Colonic mucosa (tissue), 4 donors: ENCODE measurements at regions not wholly inside any gene's neighbourhood (a gene's known extent, or its start where the extent isn't known, plus 50 kb on each side); places are given as distances from the start of the nearest gene placed in this dataset.

Experiments used
- DNase-seq: peaks from one replicate; pipeline ENCODE4 v3.0.0-alpha.2; 2020
- H3K27ac ChIP-seq: fragments of 200-600 bp; one replicate; pipeline ENCODE4 v1.8.0; 2021
- H3K27me3 ChIP-seq: fragments of 200-600 bp; one replicate; pipeline ENCODE4 v1.8.0; 2021
- H3K36me3 ChIP-seq: fragments of 200-600 bp; one replicate; pipeline ENCODE4 v1.8.0; 2021
- H3K4me1 ChIP-seq: fragments of 200-600 bp; one replicate; pipeline ENCODE4 v1.8.0; 2021; ENCODE audit warnings: mild to moderate bottlenecking
- H3K4me3 ChIP-seq: fragments of 200-600 bp; one replicate; pipeline ENCODE4 v1.8.0; 2021
- H3K9ac ChIP-seq, 2 donors: one replicate each; pipeline ENCODE4 v1.7.0; 2013; ENCODE audit warnings: control low read depth in 2 of 2, low read depth in 2 of 2, low read length in 2 of 2
- H3K9me3 ChIP-seq: fragments of 200-600 bp; one replicate; pipeline ENCODE4 v1.8.0; 2021
- intact Hi-C: fragments of 100-400 bp; cut with DNase I; formaldehyde crosslinking; loops from one replicate; pipeline ENCODE4 v1.14.1; 2022
- TF ChIP-seq, protein P1 (sequence below): fragments of 200-600 bp; IDR thresholded peaks from one replicate; pipeline ENCODE4 v1.8.0; 2022; ENCODE audit warnings: antibody characterized with exemption, mild to moderate bottlenecking
- donor health status: healthy.
- donor health status: DM: no; HTN: no; CAD: no.
- donor health status: DM: no; HTN: no; CAD: no.

GRCh38 chr22:49192180-49192856 lies 635.4 kb downstream of the BRD1 start:
- no peak overlapping the region for H3K4me3 ChIP-seq
- intact Hi-C loops, result no loop called here
- DNase-seq, result no peak
- H3K4me1 ChIP-seq, result no peaks in the 10 kb centered on the region
- H3K27me3 ChIP-seq, result no peaks in the 10 kb centered on the region
- no peaks in the 10 kb centered on the region for H3K9me3 ChIP-seq
- H3K27ac ChIP-seq, result no peak overlapping the region
- H3K9ac ChIP-seq, result no peak overlapping the region
- no peaks in the 10 kb centered on the region for H3K36me3 ChIP-seq
- TF ChIP-seq, protein P1, sequence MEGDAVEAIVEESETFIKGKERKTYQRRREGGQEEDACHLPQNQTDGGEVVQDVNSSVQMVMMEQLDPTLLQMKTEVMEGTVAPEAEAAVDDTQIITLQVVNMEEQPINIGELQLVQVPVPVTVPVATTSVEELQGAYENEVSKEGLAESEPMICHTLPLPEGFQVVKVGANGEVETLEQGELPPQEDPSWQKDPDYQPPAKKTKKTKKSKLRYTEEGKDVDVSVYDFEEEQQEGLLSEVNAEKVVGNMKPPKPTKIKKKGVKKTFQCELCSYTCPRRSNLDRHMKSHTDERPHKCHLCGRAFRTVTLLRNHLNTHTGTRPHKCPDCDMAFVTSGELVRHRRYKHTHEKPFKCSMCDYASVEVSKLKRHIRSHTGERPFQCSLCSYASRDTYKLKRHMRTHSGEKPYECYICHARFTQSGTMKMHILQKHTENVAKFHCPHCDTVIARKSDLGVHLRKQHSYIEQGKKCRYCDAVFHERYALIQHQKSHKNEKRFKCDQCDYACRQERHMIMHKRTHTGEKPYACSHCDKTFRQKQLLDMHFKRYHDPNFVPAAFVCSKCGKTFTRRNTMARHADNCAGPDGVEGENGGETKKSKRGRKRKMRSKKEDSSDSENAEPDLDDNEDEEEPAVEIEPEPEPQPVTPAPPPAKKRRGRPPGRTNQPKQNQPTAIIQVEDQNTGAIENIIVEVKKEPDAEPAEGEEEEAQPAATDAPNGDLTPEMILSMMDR, result no peak

DNA sequence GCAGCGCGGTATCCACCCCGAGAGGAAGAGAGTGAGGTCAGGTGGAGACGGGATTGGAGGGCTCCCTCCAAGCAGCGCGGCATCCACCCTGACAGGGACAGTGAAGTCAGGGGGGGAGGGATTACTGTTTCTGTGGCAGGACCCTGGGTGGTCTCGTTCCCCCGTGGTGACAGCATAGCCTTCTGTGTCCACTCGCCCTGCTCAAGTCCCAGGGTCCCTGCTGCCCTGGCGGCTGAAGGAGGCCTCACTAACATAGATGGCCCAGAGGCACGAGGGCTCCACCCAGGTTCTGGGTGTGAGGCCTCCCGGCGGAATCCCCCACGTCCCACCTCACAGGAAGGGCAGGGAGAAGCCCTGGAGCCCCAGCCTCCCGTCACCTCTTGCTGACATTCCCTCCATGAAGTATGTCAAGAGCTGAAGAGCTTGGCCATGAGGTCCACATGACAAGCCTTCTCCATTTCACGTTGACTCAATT lies 636.1 kb downstream of the BRD1 start:
- TF ChIP-seq, protein P1, result no peak
- Histone ChIP-seq H3K27ac (no peak overlapping the region), H3K27me3 (no peaks in the 10 kb centered on the region), H3K4me3 (no peak overlapping the region), H3K4me1 (no peaks in the 10 kb centered on the region), H3K9me3 (no peaks in the 10 kb centered on the region), H3K9ac (no peak overlapping the region), H3K36me3 (no peaks in the 10 kb centered on the region)
- intact Hi-C loops, result no loop called here
- DNase-seq, result no peak

DNA sequence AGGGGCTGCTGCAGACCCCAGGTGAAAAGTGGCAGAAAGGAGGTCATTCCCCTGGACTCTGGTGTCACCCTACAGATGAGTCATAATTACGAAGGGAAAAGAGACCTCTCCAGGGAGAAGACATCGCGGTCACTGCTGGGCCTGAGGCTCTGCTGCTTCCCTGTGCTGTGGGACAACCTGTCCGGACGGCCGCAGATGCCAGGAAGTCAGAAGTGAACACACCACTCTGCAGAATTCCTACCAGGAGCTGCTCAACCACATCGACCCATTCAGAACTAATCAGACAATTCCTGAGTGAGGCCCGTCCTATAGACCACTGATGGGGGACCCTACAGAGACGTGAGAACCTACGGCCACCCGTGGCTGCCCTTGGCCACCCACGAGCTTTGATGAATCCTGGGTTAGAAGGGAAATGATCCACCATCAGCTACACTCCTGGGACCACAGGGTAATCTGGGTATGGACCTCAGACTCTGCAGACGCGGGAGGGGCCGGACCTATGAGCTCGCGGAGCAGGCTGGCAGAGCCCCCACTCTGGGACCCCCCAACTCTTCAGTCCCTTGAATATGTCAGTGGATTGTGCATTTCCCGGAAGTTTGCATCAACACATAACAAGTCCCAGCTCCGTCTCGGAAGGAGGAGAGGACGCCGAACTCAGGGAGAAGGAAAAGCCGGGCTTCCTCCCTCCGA lies 636.7 kb downstream of the BRD1 start:
- intact Hi-C loops, result no loop called here
- no peak for DNase-seq
- Histone ChIP-seq H3K27me3 (no peaks in the 10 kb centered on the region), H3K27ac (no peak overlapping the region), H3K9me3 (no peaks in the 10 kb centered on the region), H3K4me1 (no peaks in the 10 kb centered on the region), H3K9ac (no peak overlapping the region), H3K4me3 (no peak overlapping the region), H3K36me3 (no peaks in the 10 kb centered on the region)
- TF ChIP-seq, protein P1, result no peak

DNA sequence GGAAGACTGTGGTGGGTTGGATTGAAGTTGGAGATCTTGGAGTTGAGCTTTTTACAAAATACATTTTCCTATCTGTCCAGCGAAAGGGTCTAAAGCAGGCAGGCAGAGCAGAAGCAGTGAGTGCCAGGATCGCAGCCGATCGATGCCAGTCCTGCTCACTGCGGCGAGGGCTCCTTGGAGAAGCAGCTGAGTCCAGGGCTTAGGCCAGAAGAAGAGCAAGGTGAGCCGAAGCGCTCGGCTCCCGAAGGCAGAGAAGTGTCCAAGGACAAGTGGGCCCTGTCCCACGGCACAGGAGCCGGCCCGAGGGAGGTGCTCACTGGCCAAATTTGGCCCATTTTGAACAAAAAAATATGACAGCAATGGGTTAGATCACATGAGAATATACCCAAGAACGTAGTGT lies 637.8 kb downstream of the BRD1 start:
- no peak overlapping the region for H3K4me3 ChIP-seq
- no peaks in the 10 kb centered on the region for H3K27me3 ChIP-seq
- TF ChIP-seq, protein P1, result no peak
- no peaks in the 10 kb centered on the region for H3K4me1 ChIP-seq
- intact Hi-C loops, result no loop called here
- no peak overlapping the region for H3K27ac ChIP-seq
- no peaks in the 10 kb centered on the region for H3K36me3 ChIP-seq
- DNase-seq, result no peak
- H3K9ac ChIP-seq, result no peak overlapping the region
- no peaks in the 10 kb centered on the region for H3K9me3 ChIP-seq

DNA sequence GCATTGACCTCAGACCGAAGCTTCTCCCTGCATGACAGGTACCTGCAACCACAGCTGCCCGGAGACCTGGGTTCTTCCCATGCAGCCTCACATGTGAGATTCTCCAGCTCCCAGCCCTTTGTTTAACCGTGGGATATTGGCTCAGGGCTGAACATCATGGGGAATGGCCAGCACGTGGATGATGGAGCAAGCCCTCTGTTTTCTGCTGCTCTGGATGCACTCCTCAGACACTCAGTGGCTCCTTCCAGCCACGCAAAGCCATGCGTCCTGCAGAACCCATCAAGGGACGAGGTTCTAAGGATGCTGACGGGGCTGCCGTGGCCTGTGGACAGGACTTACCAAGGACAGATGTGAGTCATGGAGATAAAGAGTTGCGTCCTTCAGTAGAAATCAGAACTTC lies 639.1 kb downstream of the BRD1 start:
- TF ChIP-seq, protein P1, result no peak
- no peak overlapping the region for H3K9ac ChIP-seq
- DNase-seq, result no peak
- H3K4me1 ChIP-seq, result no peaks in the 10 kb centered on the region
- no peak overlapping the region for H3K27ac ChIP-seq
- H3K27me3 ChIP-seq, result no peaks in the 10 kb centered on the region
- no peaks in the 10 kb centered on the region for H3K36me3 ChIP-seq
- H3K4me3 ChIP-seq, result no peak overlapping the region
- H3K9me3 ChIP-seq, result no peaks in the 10 kb centered on the region
- intact Hi-C loops, result no loop called here
